GM12864 (cell line): ENCODE measurements at regions not wholly inside any gene's neighbourhood (a gene's known extent, or its start where the extent isn't known, plus 50 kb on each side); places are given as distances from the start of the nearest gene placed in this dataset.

Source experiments
- DNase-seq: peaks from one replicate; pipeline ENCODE4 v3.0.0-alpha.2; 2011; ENCODE audit warnings: low read depth
- H3K4me3 ChIP-seq: 2 replicates; pipeline ENCODE4 v1.5.1; 2011; ENCODE audit warnings: mild to moderate bottlenecking, low read depth, low read length, control low read depth
- TF ChIP-seq, protein P1 (sequence below): IDR thresholded peaks from 2 replicates; pipeline ENCODE4 v1.5.1; 2011; ENCODE audit warnings: low read depth, mild to moderate bottlenecking, moderate library complexity, low read length, control low read depth, inconsistent platforms; ENCODE audit errors: missing control alignments

DNA sequence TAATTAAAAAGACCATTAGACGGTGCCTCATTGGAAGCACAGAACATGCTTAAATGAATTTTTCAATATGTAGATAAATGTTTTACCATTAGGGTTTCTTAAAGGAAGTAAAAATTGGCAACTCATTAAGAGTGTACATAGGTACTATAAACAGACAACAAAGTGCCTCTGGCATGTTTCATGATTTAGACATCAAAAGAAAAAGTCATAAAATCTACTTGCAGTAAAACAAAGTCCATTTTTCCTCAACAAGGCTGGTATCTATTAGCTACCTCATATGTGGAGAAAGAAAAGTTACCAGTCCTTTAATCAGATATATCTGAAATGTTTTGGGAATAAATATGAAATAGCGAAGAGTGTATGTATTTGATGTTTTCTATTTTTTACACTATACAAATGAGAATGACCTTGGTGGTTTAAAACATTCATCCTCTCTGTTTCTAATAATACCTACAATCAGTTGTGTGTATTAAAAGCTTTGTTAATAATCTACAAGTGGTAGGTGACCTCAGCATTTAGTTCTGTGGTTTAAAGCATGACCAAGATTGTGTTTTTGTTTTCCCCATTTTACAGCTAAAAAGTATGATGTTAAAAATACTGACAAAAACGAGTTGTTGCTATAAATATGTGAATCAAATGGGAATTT is 87.5 kb downstream of the HDGFL1 start:
- TF ChIP-seq, protein P1, sequence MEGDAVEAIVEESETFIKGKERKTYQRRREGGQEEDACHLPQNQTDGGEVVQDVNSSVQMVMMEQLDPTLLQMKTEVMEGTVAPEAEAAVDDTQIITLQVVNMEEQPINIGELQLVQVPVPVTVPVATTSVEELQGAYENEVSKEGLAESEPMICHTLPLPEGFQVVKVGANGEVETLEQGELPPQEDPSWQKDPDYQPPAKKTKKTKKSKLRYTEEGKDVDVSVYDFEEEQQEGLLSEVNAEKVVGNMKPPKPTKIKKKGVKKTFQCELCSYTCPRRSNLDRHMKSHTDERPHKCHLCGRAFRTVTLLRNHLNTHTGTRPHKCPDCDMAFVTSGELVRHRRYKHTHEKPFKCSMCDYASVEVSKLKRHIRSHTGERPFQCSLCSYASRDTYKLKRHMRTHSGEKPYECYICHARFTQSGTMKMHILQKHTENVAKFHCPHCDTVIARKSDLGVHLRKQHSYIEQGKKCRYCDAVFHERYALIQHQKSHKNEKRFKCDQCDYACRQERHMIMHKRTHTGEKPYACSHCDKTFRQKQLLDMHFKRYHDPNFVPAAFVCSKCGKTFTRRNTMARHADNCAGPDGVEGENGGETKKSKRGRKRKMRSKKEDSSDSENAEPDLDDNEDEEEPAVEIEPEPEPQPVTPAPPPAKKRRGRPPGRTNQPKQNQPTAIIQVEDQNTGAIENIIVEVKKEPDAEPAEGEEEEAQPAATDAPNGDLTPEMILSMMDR, result no peak
- no peak for DNase-seq
- no peak overlapping the region for H3K4me3 ChIP-seq

DNA sequence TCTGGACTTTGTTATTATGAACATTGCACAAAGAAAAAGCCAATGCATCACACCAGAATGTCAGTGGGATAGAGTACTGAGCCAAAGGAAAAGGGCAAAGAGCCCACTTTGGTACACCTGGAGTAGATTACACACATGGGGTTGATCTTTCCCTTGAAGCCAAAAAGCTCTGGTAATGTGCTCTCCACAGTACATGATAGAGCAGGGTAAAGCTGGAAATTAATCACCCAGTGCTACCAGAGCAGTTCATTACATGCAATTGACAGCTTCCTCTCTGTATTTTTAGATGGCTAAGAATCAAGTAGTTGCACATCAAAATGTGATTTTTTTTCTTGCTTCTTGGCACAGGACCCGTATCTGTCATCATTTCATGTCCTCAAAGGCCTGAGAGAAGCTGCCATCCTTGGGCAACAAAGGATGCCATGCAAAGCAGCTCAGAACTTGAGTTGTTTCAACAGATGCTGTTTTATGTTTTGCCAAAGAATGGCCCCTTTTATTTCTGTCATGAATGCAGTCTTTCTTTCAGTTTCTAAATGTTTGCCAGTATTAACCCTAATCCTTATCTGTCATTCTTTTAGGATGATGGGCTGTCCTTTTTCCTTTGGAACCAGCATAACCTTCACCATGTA is 88.1 kb downstream of the HDGFL1 start:
- H3K4me3 ChIP-seq, result no peak overlapping the region
- DNase-seq, result no peak
- TF ChIP-seq, protein P1, result no peak

DNA sequence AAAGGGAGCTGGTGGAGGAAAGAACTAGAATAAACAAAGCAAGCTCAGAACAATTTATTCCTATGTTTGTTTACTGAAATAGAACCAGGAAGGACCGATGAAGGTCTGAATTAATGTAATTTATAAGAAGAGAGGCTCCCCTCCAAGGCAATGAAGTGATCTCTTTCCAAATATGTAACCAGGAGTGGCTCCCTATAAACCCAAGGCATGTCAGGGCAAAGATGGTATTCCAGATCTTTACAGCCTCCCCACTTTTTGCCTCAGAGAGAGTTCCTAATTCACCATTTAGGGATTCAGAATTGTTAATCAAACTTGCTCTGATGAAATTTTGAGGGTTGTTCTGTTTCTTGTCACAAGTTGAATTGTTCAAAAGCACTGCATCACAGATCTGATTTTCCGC is 88.8 kb downstream of the HDGFL1 start:
- no peak overlapping the region for H3K4me3 ChIP-seq
- DNase-seq, result no peak
- TF ChIP-seq, protein P1, result no peak

DNA sequence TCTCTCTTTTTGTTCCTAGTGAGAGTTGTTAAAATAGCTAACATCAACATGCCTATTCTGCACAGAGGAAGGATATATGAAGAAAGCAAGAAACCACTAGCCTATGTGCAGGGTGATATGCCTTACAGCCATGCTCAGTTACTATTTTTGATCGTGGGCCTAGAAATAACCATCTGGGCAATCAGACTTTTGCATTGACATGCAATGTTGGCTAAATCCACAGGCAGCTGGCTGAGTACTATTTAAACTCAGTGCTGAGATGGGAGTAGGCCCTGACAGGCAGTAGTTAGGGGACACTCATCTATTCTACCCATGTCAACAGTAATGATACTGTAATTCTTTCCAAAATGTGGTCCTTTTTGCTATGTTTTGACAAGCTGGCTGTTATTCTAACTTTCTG is 89.6 kb downstream of the HDGFL1 start:
- no peak for DNase-seq
- TF ChIP-seq, protein P1, result no peak
- no peak overlapping the region for H3K4me3 ChIP-seq

DNA sequence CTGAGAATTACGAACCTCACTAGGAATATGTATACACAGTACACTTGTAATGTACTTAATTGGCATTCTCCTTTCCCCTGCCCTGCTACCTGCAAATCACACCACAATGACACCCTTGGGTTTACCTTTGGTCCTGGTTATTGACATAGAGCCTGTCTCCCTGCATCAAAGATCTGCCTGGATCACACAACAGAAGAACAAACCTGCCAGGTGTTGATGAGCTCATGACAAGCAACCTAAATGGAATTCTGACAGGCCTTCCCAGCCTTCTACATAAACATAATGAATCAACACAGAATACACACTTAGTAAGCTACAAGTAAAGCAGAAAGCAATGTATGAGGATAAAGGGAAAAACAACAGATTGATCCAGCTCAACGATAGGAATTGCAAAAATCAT is 95.6 kb downstream of the HDGFL1 start:
- no peak for DNase-seq
- TF ChIP-seq, protein P1, result no peak

GRCh38 chr6:22666021-22666420 is 96.7 kb downstream of the HDGFL1 start:
- TF ChIP-seq, protein P1, result no peak
- H3K4me3 ChIP-seq, result no peak overlapping the region
- DNase-seq, result no peak

More for the DNA sequence above, 95.6 kb downstream of the HDGFL1 start:
- H3K4me3 ChIP-seq, result no peak overlapping the region

GRCh38 chr6:22666586-22666985 is 97.2 kb downstream of the HDGFL1 start:
- TF ChIP-seq, protein P1, result no peak
- no peak overlapping the region for H3K4me3 ChIP-seq
- DNase-seq, result no peak
